GM12874 (cell line): ENCODE measurements at regions not wholly inside any gene's neighbourhood (a gene's known extent, or its start where the extent isn't known, plus 50 kb on each side); places are given as distances from the start of the nearest gene placed in this dataset.

Experiments used
- CTCF ChIP-seq: IDR thresholded peaks from 2 replicates; pipeline ENCODE4 v1.5.1; 2011; ENCODE audit warnings: low read depth, mild to moderate bottlenecking, control low read depth, low read length, moderate library complexity; ENCODE audit not compliant: insufficient read depth

- no peak for TF ChIP-seq CTCF
Observed at GRCh38 chr1:232227306-232227705, 402.6 kb downstream of the SIPA1L2 start.

DNA sequence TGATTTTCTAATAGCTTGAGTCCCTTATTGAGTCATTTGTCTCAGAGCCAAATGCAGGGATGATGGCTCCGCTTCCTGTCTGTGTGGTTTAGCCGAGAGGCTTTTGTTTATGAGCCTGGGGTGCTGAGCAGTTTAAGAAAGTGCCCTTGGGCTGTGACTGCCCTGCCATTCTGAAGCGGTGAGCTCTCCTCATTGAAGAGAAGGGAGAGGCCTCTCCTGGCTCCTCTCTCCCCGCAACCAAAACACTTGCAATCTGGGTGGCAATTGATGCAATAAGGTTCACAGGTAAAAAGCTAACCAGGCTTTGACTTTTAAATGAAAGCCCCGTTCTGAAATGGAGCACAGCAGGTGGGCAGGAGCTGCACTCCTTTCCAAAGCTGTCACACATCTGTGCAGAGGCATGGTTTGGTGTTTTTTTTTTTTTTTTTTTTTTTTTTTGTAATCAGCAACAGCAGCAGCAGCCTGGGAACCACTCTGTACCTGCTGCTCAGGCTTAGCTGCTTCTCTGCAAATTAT, 403.7 kb downstream of the SIPA1L2 start:
- no peak for TF ChIP-seq CTCF

- TF ChIP-seq CTCF = no peak
Observed at GRCh38 chr1:232225336-232226131, 404.4 kb downstream of the SIPA1L2 start.

GRCh38 chr1:232223887-232224286, 406.0 kb downstream of the SIPA1L2 start:
- TF ChIP-seq CTCF = no peak

DNA sequence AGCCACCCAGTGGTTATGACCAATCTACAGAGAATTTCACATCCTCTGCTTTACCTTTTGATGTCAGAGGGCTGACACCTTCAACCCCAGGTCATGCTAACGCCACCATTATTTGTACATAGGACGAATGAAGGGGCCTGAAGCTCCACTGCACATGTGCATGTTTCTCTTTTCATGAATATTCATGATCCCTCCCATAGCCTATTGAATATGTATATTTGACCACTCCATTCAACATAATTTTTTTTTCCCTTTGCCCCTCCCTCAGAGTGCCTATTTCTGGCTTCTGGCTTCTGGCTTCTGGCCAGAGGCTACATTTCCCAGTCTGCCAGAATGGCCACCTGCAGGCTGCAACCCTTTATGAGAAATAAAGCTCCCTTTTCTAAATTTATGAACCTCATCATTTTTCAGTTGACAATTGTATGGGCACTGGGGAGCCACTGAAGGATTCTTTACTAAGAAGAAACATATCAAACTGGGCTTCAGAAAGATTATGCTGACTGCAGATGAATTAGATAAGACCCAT, 406.7 kb downstream of the SIPA1L2 start:
- no peak for TF ChIP-seq CTCF

- TF ChIP-seq CTCF = no peak
Observed at GRCh38 chr1:232222614-232223013, 407.3 kb downstream of the SIPA1L2 start.

DNA sequence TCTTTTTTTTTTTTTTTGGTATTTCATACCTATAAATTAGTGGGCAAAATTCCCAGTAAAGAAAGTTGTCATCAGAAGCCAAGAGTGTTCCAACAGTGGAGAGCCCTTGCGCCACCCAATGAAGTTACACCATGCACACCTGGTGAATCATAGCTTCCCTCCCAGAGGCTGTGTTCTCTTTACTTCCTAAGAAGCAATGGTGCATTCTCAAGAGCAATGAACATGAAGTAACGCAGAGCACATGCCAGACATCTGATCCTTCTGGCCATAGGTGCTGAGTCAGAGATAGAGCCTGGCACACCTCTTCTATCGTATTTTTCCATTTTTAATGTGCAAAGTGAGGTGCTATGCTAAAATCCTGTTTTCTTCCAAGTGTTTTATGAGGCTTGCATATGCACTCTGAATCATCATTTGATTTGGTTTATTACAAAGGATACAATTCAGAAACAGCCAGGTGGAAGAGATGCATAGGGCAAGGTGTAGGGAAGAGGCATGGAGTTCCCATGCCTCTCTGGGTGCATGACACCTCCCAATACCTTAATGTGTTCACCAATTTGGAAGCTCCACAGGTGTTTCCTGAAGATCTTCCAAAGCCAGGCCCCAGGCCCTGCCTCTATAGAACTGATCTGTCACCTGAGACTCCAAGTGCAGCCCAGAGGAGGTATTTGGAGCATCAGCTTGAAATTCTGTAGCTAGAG, 408.0 kb downstream of the SIPA1L2 start:
- no peak for TF ChIP-seq CTCF
